ENCODE measurements at regions not wholly inside any gene's neighbourhood (a gene's known extent, or its start where the extent isn't known, plus 50 kb on each side); places are given as distances from the start of the nearest gene placed in this dataset.

- no peak for TF ChIP-seq RAD21 (IDR thresholded peaks at IDR 0.05; ENCODE audit: low read depth)
- TF ChIP-seq EP300 (IDR thresholded peaks at IDR 0.05; ENCODE audit: borderline replicate concordance) = no peak
- TF ChIP-seq TEAD4 (IDR thresholded peaks at IDR 0.05) = no peak
- no peak for TF ChIP-seq TAF1 (IDR thresholded peaks at IDR 0.05; ENCODE audit: low read depth)
These were observed 254.7 kb downstream of the GABRG1 start for GRCh38 chr4:45869184-45869583.

Data from Ishikawa (cell line).